HFF-Myc (cell line): ENCODE measurements at regions not wholly inside any gene's neighbourhood (a gene's known extent, or its start where the extent isn't known, plus 50 kb on each side); places are given as distances from the start of the nearest gene placed in this dataset.
A peak's percentile ranks its signal among the peaks of the same experiment; 100 is the strongest.

Experiments
- DNase-seq: peaks from one replicate; pipeline ENCODE4 v3.0.0-alpha.2; 2011; ENCODE audit warnings: low read depth; ENCODE audit errors: extremely low read depth
- H3K4me3 ChIP-seq: replicated peaks from 2 replicates; pipeline ENCODE4 v1.5.1; 2011; ENCODE audit warnings: low read depth, mild to moderate bottlenecking, control low read depth, low read length
- CTCF ChIP-seq: IDR thresholded peaks from 2 replicates; pipeline ENCODE4 v1.5.1; 2012; ENCODE audit warnings: mild to moderate bottlenecking, low read depth, low read length, control low read depth; ENCODE audit errors: missing control alignments

- DNase-seq: no peak
These were observed 80.9 kb upstream of the TEKT1 start for GRCh38 chr17:6912110-6913051.

DNA sequence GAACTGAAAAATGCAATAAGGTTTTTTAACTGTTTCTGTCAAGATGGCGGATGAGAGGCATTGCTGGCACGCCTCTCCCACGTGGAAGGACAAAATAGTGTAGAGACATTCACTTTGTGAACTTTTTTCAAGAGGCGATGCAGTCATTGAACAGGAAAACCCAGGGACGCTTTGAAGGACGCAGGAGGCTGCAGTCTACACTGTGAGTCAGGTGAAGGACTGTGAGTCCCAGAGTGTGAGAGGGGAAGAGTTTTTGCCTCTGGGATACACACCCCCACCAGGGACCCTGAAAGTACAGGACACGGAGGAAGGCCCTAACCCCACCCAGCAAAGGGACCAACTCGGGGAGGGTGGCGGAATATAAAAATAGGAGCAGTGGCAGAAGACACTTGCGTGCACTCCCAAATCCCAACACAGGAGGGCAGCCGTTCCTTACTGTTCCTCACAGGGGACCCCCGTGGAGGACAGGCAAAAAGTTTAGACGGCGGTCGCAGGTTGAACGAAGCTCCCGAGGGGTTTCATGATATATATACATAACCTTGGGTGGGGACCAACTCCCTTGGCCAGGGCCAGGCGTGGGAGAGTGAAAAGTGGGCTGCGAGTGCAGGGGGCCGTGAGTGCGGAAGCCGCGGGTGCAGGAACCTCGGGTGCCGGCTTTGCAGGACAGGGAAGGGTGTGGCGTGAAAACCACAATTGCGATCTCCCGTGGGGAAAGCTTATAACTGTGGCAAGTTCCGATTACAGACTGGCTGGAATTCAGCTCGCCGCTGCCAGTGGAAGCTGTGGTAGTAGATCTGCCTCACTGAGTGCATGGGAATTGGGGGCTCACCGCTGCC, 82.0 kb upstream of the ALOX12 start:
- H3K4me3 ChIP-seq: no peak overlapping the region
- no peak for DNase-seq
- TF ChIP-seq CTCF: peak; percentile 71

More at GRCh38 chr17:6912110-6913051, 80.9 kb upstream of the TEKT1 start:
- no peak overlapping the region for H3K4me3 ChIP-seq
- TF ChIP-seq CTCF: no peak

DNA sequence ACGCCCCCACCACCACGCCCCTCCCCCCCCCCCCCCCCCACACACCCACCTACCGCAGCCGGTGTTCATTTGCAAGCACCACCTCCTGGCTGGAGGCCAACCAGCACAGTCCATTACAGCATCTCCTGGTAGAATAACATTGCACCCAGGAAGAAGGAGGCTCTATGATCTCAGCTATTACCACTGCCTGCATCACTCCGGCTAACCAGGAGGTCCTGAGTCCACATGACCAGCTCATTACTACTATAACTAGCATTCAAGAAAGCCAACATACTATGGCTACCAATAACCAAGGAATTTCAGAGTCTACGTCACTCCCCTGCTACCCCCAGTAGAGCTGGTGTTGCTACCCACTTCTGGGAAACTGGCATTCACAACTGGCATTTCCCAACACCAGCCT, 81.1 kb upstream of the ALOX12 start:
- H3K4me3 ChIP-seq: no peak overlapping the region
- TF ChIP-seq CTCF: no peak
- DNase-seq: no peak

GRCh38 chr17:6915620-6916019, 80.2 kb upstream of the ALOX12 start:
- DNase-seq: no peak
- H3K4me3 ChIP-seq: no peak overlapping the region
- TF ChIP-seq CTCF: no peak

GRCh38 chr17:6919158-6919557, 76.7 kb upstream of the ALOX12 start:
- DNase-seq: no peak
- H3K4me3 ChIP-seq: no peak overlapping the region
- TF ChIP-seq CTCF: no peak

DNA sequence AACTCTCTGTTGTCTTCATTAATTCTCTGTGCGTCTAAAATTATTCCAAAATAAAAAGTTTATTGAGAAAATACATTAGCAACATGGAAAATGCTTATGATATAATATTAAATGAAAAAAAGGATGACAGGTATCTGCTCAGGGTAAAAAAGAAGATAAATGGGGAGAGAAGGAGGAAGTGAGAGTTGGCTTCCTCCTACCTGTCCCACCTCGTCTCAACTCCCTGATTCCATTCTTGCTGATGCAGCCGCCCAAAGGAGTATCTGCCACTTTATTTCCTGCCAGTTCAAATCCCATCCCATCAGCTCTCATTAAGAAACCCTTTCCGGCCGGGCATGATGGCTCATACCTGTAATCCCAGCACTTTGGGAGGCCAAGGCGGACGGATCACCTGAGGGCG, 72.5 kb upstream of the ALOX12 start:
- TF ChIP-seq CTCF: no peak
- H3K4me3 ChIP-seq: no peak overlapping the region
- no peak for DNase-seq
